ENCODE measurements at regions not wholly inside any gene's neighbourhood (a gene's known extent, or its start where the extent isn't known, plus 50 kb on each side); places are given as distances from the start of the nearest gene placed in this dataset.

- no peak for FAIRE-seq
- DNase-seq (ENCODE audit: low spot score in 2 of 2) = no peak
Measured at GRCh38 chr3:189040656-189041335, 131.0 kb upstream of the TPRG1 start.

- FAIRE-seq = no peak
- no peak for DNase-seq (ENCODE audit: low spot score in 2 of 2)
Measured at GRCh38 chr3:189041482-189042090, 130.2 kb upstream of the TPRG1 start.

GRCh38 chr3:189042832-189043231 is 128.9 kb upstream of the TPRG1 start:
- DNase-seq (ENCODE audit: low spot score in 2 of 2) = no peak
- no peak for FAIRE-seq

- no peak for DNase-seq (ENCODE audit: low spot score in 2 of 2)
- no peak for FAIRE-seq
Measured at GRCh38 chr3:189049458-189050236, 122.1 kb upstream of the TPRG1 start.

GRCh38 chr3:189053322-189053721 is 118.4 kb upstream of the TPRG1 start:
- FAIRE-seq (no peak), DNase-seq (ENCODE audit: low spot score in 2 of 2) (no peak)

- DNase-seq (ENCODE audit: low spot score in 2 of 2) (no peak), FAIRE-seq (no peak)
Measured at GRCh38 chr3:189056646-189057335, 115.0 kb upstream of the TPRG1 start.

GRCh38 chr3:189057369-189057768 is 114.4 kb upstream of the TPRG1 start:
- DNase-seq (ENCODE audit: low spot score in 2 of 2) = no peak
- no peak for FAIRE-seq

GRCh38 chr3:189058071-189058470 is 113.7 kb upstream of the TPRG1 start:
- no peak for FAIRE-seq
- DNase-seq (ENCODE audit: low spot score in 2 of 2) = no peak

GRCh38 chr3:189070965-189071364 is 100.8 kb upstream of the TPRG1 start:
- no peak for DNase-seq (ENCODE audit: low spot score in 2 of 2)
- FAIRE-seq = no peak

- DNase-seq (ENCODE audit: low spot score in 2 of 2) (no peak), FAIRE-seq (no peak)
Measured at GRCh38 chr3:189071446-189071845, 100.3 kb upstream of the TPRG1 start.

- no peak for DNase-seq (ENCODE audit: low spot score in 2 of 2)
- FAIRE-seq = no peak
Measured at GRCh38 chr3:189076449-189076848, 95.3 kb upstream of the TPRG1 start.

GRCh38 chr3:189080745-189081144 is 91.0 kb upstream of the TPRG1 start:
- FAIRE-seq = no peak
- DNase-seq (ENCODE audit: low spot score in 2 of 2) = no peak

GRCh38 chr3:189082666-189083427 is 88.9 kb upstream of the TPRG1 start:
- DNase-seq (ENCODE audit: low spot score in 2 of 2) (no peak), FAIRE-seq (no peak)

GRCh38 chr3:189084620-189085019 is 87.2 kb upstream of the TPRG1 start:
- FAIRE-seq = no peak
- DNase-seq (ENCODE audit: low spot score in 2 of 2) = no peak

GRCh38 chr3:189092547-189092946 is 79.2 kb upstream of the TPRG1 start:
- FAIRE-seq (no peak), DNase-seq (ENCODE audit: low spot score in 2 of 2) (no peak)

- FAIRE-seq = no peak
Measured at GRCh38 chr3:189094539-189094938, 77.2 kb upstream of the TPRG1 start.

GRCh38 chr3:189096092-189096491 is 75.7 kb upstream of the TPRG1 start:
- FAIRE-seq = no peak
- DNase-seq (ENCODE audit: low spot score in 2 of 2) = no peak

More at GRCh38 chr3:189094539-189094938, 77.2 kb upstream of the TPRG1 start:
- DNase-seq (ENCODE audit: low spot score in 2 of 2) = no peak

- DNase-seq (ENCODE audit: low spot score in 2 of 2) = no peak
- FAIRE-seq = no peak
Measured at GRCh38 chr3:189099031-189099471, 72.7 kb upstream of the TPRG1 start.

GRCh38 chr3:189099505-189100290 is 72.1 kb upstream of the TPRG1 start:
- no peak for FAIRE-seq
- DNase-seq (ENCODE audit: low spot score in 2 of 2) = no peak
